NCI-H510A (cell line): ENCODE measurements at regions not wholly inside any gene's neighbourhood (a gene's known extent, or its start where the extent isn't known, plus 50 kb on each side); places are given as distances from the start of the nearest gene placed in this dataset.

ENCODE experiments used
- DNase-seq: peaks from one replicate; lab custom pipeline; 2025; lab: John Stamatoyannopoulos, UW

DNA sequence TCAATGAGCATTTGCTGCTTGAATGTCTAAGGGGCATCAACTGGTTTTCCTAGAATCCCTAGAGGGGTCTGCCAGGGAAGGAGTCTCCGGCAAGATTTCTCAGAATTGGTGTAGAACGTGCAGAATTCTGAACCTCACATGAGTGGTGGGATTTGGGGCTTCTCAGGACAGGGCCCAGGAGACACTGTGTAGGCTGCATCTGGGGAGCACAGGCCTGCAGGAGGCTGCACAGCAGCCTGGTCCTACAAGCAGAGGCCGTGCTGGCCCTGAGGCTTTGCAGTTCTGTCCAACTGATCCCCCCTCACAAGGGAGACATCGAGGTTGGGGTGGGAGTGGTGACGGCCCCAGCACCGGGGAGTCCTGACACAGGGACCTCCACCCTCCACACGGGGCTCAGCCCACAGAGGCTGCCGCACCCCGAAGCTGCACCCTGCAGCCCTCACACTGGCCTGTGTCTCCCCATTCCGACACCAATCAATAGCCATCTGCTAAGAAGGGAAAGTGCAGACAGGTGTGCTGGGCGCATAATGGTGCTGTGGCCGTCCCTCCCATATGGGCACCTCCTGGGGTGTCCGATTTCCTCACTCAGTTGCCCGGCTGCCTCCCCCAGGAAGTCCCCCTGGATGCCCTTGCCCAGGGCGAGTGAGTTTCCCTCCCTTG, 688.1 kb downstream of the BRD1 start:
- no peak for DNase-seq

DNA sequence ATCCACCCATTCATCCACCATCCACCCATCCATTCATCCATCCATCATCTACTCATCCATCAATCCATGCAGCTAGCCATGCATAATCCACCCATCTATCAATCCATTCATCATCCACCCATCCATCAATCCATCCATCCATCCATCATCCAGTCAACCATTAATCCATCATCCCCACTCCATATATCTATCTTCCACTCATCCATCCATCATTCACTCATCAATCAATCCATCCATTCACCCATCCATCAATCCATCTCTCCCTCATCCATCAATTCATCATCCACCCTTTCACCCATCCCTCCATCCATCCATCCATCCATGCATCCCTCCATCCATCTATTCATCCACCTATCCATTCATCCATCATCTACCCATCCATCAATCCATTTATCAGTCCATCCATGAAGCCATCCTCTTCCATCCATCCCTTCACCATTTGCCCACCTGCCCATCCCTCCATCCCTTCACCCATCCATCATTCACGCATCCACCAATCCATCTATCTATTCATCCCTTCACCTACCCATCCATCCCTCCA, 689.4 kb downstream of the BRD1 start:
- DNase-seq: no peak

GRCh38 chr22:49137206-49137840, 690.4 kb downstream of the BRD1 start:
- peak; percentile 54 for DNase-seq

- no peak for DNase-seq
Observed at GRCh38 chr22:49136816-49137180, 690.9 kb downstream of the BRD1 start.

GRCh38 chr22:49136041-49136815, 691.4 kb downstream of the BRD1 start:
- no peak for DNase-seq

DNA sequence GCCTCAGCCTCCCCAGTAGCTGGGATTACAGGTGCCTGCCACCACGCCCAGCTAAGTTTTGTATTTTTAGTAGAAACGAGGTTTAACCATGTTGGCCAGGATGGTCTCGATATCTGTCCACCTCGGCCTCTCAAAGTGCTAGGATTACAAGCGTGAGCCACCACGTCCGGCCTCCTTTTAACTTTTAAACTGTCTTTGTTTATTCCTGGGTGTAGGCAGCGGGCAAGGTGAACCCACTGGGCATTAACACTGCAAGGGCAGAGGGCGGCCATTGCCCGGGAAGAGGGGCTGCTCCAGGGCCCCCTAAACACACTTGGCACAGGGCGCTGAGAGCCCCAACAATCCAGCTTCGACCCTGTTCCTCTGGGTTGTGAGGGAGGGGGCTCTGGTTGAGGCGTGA, 693.6 kb downstream of the BRD1 start:
- no peak for DNase-seq

- DNase-seq: no peak
Observed at GRCh38 chr22:49133541-49133940, 694.1 kb downstream of the BRD1 start.

GRCh38 chr22:49132009-49132408, 695.7 kb downstream of the BRD1 start:
- peak; percentile 75 for DNase-seq

DNA sequence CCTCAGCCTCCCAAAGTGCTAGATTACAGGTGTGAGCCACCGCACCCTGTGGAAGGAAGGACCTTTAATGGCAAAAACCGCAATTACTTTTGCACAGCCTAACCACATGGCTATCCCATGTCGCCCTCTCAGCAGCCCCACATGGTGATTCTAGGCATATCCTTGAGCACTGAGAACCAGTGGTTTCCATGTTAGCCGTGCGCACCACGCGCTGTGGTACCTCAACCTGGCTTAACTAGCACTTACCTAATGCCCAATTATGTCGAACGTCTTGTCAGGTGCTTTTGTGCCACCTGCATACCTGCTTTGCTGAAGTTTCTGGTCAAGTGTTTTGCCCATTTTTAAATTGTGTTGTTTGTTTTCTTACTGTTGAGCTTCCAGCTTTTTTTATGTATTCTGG, 697.9 kb downstream of the BRD1 start:
- DNase-seq: no peak

- no peak for DNase-seq
Observed at GRCh38 chr22:49128874-49129273, 698.8 kb downstream of the BRD1 start.

- no peak for DNase-seq
Observed at GRCh38 chr22:49124608-49125007, 703.1 kb downstream of the BRD1 start.

DNA sequence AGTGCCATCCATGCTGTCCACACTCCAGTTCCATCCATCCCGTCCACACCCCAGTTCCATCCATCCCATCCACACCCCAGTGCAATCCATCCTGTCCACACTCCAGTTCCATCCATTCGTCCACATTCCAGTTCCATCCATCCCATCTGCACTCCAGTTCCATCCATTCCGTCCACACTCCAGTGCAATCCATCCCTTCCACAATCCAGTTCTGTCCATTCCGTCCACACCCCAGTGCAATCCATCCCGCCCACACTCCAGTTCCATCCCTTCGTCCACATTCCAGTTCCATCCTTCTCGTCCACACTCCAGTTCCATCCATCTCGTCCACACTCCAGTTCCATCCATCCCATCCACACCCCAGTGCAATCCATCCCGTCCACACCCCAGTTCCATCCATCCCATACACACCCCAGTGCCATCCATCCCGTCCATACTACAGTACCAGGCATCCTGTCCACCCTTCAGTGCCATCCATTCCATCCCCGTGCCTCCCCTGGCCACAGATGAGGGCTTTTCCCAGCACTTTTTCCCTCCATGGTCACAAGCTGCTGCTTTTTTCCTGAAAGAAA, 704.0 kb downstream of the BRD1 start:
- peak; percentile 50 for DNase-seq

- no peak for DNase-seq
Observed at GRCh38 chr22:49119551-49119952, 708.1 kb downstream of the BRD1 start.

- no peak for DNase-seq
Observed at GRCh38 chr22:49118065-49118464, 709.6 kb downstream of the BRD1 start.

DNA sequence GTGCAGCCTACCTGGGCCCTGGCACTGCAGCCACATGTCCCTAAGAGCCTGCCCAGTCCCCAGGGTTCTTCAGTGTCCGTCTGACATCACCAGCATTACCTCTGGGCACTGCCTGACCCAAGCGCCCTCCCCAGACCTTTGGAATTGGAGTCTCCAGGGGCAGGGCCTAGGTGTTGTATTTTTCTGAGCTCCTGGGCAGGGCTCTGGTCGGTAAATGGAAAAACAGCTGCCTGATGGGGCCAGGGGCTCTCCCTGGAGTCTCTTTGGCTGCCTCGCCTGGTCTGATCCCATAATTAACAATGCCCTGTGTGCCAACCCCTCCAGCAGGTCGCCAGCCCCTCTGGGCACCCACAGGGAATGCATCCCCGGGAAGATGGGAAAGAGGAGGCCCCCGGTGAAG, 710.2 kb downstream of the BRD1 start:
- no peak for DNase-seq

DNA sequence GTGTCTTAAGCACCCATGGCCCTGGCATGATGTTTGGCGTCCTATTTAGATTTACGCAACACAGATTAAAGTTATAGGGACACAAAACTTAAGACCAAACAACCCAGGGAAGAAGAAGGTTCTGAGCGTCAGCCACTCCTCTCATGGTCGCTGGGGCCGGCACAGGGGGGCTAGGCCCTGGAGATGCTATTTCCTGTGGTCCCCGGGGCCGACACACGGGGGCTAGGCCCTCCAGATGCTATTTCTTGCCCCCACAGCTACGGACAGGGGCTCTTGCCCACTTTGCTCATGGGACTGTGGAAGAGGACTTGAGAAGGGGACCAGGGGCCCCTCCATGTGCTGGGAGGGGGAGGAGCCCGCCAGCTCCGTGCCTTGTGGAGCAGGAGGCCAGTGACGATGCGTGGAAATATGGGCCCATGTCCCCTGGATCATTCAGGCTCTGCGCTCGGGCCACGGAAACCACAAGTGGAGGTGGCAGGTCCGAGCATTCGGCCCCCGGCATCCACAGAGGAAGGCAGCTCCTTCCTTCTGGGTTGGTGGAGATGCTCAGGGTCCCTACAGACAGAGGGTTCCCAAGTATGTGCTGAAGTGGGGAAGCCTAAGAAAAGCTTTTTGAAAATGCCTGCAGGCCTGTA, 711.1 kb downstream of the BRD1 start:
- no peak for DNase-seq

DNA sequence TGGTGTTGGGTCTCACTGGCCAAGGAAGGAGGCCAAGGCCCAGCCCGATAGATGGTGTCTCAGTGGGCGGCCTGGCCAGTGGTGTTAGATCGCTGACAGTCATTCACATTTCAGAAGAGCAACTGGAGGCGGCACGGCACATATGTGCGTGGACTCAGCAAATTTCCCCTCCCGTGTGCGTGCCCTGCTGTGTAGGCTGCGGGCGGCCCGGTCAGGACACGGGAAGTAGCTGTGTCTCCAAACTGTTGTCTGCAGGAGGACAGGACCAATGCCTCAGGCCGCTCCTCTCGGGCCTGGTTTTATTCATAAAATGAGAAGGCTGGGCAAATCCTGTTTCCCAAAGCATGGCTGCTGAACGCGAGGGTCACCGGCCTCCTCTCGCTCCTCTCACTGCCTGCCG, 711.7 kb downstream of the BRD1 start:
- DNase-seq: no peak

GRCh38 chr22:49115197-49115596, 712.5 kb downstream of the BRD1 start:
- DNase-seq: no peak

- no peak for DNase-seq
Observed at GRCh38 chr22:49113758-49114157, 713.9 kb downstream of the BRD1 start.

DNA sequence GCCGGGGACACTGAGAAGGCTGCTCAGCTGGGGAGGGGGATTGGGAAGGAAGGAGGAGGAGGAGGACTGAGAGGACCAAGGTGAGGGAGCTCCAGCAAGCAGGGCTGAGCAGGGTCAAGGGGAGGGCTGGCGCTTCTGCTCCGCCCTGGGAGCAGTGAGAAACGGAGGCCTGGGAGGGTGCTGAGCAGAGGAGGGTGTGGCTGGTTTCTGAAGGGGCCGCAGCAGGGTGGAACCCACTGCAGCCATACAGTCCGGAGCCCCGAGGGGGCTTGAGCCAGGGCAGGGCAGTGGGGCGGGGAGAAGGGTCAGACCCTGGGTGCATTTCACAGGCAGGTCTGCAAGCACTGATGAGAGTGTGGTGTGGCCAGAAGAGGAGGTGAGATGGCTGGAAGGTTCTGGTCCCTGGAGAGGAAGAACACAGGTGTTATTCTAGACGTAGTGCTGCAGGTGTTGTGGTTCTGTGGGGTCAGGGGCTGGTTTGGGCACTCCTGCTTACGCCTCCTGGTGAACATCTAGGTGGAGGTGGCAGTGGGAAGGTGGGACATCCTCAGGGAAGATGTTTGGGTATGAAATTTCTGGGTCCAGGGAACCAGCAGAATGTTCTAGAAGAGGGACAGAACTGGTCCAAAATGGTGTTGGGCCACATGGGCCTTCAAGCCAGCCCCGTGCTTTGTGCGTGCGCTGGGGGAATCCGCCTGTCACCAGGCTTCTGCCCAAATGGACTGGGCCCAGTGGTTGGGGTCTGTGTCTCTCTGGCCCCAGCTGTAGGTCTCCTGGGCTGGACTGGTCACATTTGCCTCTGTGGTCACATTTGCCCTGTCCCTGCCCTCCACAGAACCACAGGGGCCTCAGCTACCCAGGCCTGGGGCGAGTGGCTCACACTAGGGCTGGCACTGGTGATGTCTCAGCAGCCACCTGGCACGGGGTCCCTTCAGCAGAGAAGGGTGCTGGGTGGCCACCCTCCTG, 714.7 kb downstream of the BRD1 start:
- DNase-seq: no peak

- no peak for DNase-seq
Observed at GRCh38 chr22:49112176-49112575, 715.5 kb downstream of the BRD1 start.
